ENCODE measurements at regions not wholly inside any gene's neighbourhood (a gene's known extent, or its start where the extent isn't known, plus 50 kb on each side); places are given as distances from the start of the nearest gene placed in this dataset.

- no peaks in the 10 kb centered on the region for H3K4me1 ChIP-seq
- intact Hi-C loops (cut with DNase I; ENCODE audit: low total_unique reads) = no loop called here
- no peak for DNase-seq
- H3K27me3 ChIP-seq = no peaks in the 10 kb centered on the region
- H3K27ac ChIP-seq = no peak overlapping the region
- TF ChIP-seq CTCF (IDR thresholded peaks at IDR 0.05) = no peak
- H3K9me3 ChIP-seq = no peaks in the 10 kb centered on the region
- no peaks in the 10 kb centered on the region for H3K36me3 ChIP-seq
- H3K4me3 ChIP-seq = no peak overlapping the region
Observed at GRCh38 chr10:107215681-107216080, 51.2 kb upstream of the SORCS1 start.
